ENCODE measurements at regions not wholly inside any gene's neighbourhood (a gene's known extent, or its start where the extent isn't known, plus 50 kb on each side); places are given as distances from the start of the nearest gene placed in this dataset.

GRCh38 chr5:147177125-147177840, 57.5 kb upstream of the STK32A start:
- intact Hi-C loops (cut with DNase I; ENCODE audit: low total_unique reads), result no loop called here
- no peak for DNase-seq
- H3K4me3 ChIP-seq, result no peak overlapping the region
- H3K9me3 ChIP-seq, result no peaks in the 10 kb centered on the region
- no peaks in the 10 kb centered on the region for H3K27me3 ChIP-seq
- H3K27ac ChIP-seq, result no peak overlapping the region
- WGBS, 5 donors, result 66 to 92% (median 74%) methylated on average over 6 of the region's 6 CpGs
- TF ChIP-seq, protein P1, sequence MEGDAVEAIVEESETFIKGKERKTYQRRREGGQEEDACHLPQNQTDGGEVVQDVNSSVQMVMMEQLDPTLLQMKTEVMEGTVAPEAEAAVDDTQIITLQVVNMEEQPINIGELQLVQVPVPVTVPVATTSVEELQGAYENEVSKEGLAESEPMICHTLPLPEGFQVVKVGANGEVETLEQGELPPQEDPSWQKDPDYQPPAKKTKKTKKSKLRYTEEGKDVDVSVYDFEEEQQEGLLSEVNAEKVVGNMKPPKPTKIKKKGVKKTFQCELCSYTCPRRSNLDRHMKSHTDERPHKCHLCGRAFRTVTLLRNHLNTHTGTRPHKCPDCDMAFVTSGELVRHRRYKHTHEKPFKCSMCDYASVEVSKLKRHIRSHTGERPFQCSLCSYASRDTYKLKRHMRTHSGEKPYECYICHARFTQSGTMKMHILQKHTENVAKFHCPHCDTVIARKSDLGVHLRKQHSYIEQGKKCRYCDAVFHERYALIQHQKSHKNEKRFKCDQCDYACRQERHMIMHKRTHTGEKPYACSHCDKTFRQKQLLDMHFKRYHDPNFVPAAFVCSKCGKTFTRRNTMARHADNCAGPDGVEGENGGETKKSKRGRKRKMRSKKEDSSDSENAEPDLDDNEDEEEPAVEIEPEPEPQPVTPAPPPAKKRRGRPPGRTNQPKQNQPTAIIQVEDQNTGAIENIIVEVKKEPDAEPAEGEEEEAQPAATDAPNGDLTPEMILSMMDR (IDR thresholded peaks at IDR 0.05), result no peak
- no peak for TF ChIP-seq POLR2A (IDR thresholded peaks at IDR 0.05)
- no peak for TF ChIP-seq EP300 (IDR thresholded peaks at IDR 0.05)
- TF ChIP-seq POLR2AphosphoS5 (IDR thresholded peaks at IDR 0.05), result no peak
- no peaks in the 10 kb centered on the region for H3K36me3 ChIP-seq
- no peaks in the 10 kb centered on the region for H3K4me1 ChIP-seq

DNA sequence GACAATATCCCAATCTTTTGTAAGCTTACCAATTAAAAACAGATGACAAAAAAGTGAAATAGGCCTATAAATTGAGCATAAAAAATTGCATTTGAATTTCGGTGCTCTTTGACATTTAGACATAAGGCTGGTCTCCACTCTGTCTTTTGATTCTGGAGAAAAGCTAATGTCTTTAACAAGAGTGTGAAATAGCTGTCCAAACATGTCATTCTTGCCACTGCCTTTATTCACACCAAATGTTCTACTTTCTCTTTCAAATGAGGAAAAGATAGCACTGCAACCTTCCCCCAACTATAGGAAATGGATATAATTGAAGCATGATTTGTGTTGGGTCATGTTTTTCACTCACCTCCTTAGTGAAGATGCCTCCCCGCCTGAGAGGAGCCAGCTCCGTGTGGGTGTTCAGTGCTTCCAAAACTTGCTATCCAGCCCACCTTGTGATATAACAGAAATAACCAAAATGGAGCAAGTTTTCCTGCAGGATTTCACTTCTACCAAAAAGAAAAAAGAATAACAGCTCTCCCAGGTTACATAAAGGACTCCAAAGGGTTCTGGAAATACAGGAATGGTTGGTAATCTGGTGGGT, 55.2 kb upstream of the STK32A start:
- H3K27me3 ChIP-seq, result no peaks in the 10 kb centered on the region
- no peaks in the 10 kb centered on the region for H3K4me1 ChIP-seq
- no peaks in the 10 kb centered on the region for H3K9me3 ChIP-seq
- TF ChIP-seq, protein P1 (IDR thresholded peaks at IDR 0.05), result no peak
- TF ChIP-seq EP300 (IDR thresholded peaks at IDR 0.05), result no peak
- TF ChIP-seq POLR2AphosphoS5 (IDR thresholded peaks at IDR 0.05), result no peak
- TF ChIP-seq POLR2A (IDR thresholded peaks at IDR 0.05), result no peak
- intact Hi-C loops (cut with DNase I; ENCODE audit: low total_unique reads), result no loop called here
- H3K4me3 ChIP-seq, result no peak overlapping the region
- DNase-seq, result no peak
- no peaks in the 10 kb centered on the region for H3K36me3 ChIP-seq
- 72 to 81% (median 79%) methylated on average over 3 of the region's 3 CpGs for WGBS, 5 donors
- H3K27ac ChIP-seq, result no peak overlapping the region

GRCh38 chr5:147180751-147181150, 54.1 kb upstream of the STK32A start:
- TF ChIP-seq EP300 (IDR thresholded peaks at IDR 0.05), result no peak
- peak in 1 of 3 donors; percentile 10 for TF ChIP-seq POLR2AphosphoS5 (IDR thresholded peaks at IDR 0.05)
- WGBS, 5 donors, result 24 to 52% (median 35%) methylated on average over 4 of the region's 4 CpGs
- H3K4me1 ChIP-seq, result no peaks in the 10 kb centered on the region
- no peaks in the 10 kb centered on the region for H3K36me3 ChIP-seq
- H3K27me3 ChIP-seq, result no peaks in the 10 kb centered on the region
- H3K9me3 ChIP-seq, result peaks cover 0 to 4% (median 0%) of the 10 kb centered on the region in 4 donors
- intact Hi-C loops (cut with DNase I; ENCODE audit: low total_unique reads), result no loop called here
- no peak for DNase-seq
- H3K27ac ChIP-seq, result no peak overlapping the region
- no peak overlapping the region for H3K4me3 ChIP-seq

All from stomach (tissue), 8 donors.